GM19099 (cell line): ENCODE measurements at regions not wholly inside any gene's neighbourhood (a gene's known extent, or its start where the extent isn't known, plus 50 kb on each side); places are given as distances from the start of the nearest gene placed in this dataset.

Experiments
- POLR2A ChIP-seq: IDR thresholded peaks from 3 replicates; pipeline ENCODE4 v1.6.1; 2011; ENCODE audit warnings: low read depth; ENCODE audit not compliant: insufficient read length; ENCODE audit errors: extremely low read depth

- no peak for TF ChIP-seq POLR2A
Measured at GRCh38 chr11:27910186-27910931, 197.6 kb downstream of the KIF18A start.

GRCh38 chr11:27909386-27909785 lies 198.6 kb downstream of the KIF18A start:
- no peak for TF ChIP-seq POLR2A

- TF ChIP-seq POLR2A: no peak
Measured at GRCh38 chr11:27908621-27909020, 199.3 kb downstream of the KIF18A start.

GRCh38 chr11:27907530-27907929 lies 200.4 kb downstream of the KIF18A start:
- TF ChIP-seq POLR2A: no peak

GRCh38 chr11:27907091-27907490 lies 200.9 kb downstream of the KIF18A start:
- TF ChIP-seq POLR2A: no peak

- TF ChIP-seq POLR2A: no peak
Measured at GRCh38 chr11:27904358-27905055, 203.4 kb downstream of the KIF18A start.

- no peak for TF ChIP-seq POLR2A
Measured at GRCh38 chr11:27902981-27903624, 202.8 kb upstream of the BDNF start.

GRCh38 chr11:27898166-27898565 lies 197.9 kb upstream of the BDNF start:
- no peak for TF ChIP-seq POLR2A

- no peak for TF ChIP-seq POLR2A
Measured at GRCh38 chr11:27896096-27896495, 195.8 kb upstream of the BDNF start.

GRCh38 chr11:27894552-27894951 lies 194.3 kb upstream of the BDNF start:
- TF ChIP-seq POLR2A: no peak

- TF ChIP-seq POLR2A: no peak
Measured at GRCh38 chr11:27886857-27887256, 186.6 kb upstream of the BDNF start.

GRCh38 chr11:27882066-27882697 lies 181.9 kb upstream of the BDNF start:
- TF ChIP-seq POLR2A: no peak

- TF ChIP-seq POLR2A: no peak
Measured at GRCh38 chr11:27875831-27876775, 175.8 kb upstream of the BDNF start.
